ENCODE measurements at regions not wholly inside any gene's neighbourhood (a gene's known extent, or its start where the extent isn't known, plus 50 kb on each side); places are given as distances from the start of the nearest gene placed in this dataset.

- FAIRE-seq (no peak), DNase-seq (ENCODE audit: low spot score) (no peak)
Measured at GRCh38 chr13:47523771-47524170, 477.3 kb downstream of the SUCLA2 start.

DNA sequence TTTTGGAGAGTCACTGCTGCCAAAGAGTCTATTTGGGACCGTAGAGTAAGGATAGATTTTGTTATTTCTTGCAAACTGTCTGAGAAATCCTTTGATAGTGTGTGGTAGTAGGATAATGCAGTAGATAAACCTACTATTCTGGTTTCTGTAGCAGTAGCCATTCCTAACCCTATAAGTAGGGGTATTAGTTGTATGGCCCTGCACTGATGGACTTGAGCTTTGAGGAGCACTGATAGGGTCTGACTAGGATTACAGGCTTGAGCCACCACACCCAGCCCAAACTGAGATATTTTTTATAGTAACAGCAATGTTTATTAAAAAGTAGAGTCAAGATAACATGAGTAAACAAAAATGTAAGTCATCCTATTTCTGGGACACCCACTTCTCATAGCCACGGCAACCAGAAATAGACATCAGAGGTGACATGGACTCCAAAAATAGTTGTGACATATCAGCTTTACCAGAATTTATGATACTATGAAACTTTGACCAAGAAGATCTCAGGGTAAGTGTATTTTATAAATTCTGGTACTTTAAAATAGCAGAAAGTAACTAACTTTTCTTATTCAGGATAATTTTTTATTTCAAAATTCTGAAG, 479.1 kb downstream of the SUCLA2 start:
- FAIRE-seq (no peak), DNase-seq (ENCODE audit: low spot score) (no peak)

GRCh38 chr13:47519626-47520025, 481.4 kb downstream of the SUCLA2 start:
- DNase-seq (ENCODE audit: low spot score), result no peak
- FAIRE-seq, result no peak

DNA sequence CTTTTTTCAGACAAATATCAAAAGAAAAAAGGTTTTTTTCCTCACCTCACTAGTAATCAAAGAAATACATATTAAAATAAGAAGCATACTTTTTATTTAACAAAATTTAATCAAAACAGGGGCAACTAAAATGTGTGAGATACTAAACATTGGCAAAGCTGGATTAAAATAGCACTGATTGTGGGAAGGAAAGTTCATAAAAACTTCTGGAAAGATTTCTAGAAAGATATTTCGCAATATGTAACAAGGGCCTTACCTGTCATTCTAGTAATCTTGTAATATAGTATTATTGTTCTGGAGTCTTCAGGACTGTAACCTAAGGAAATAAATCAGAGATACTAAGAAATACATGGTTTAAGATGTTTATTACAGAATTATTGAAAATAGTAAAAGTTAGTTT, 482.5 kb downstream of the SUCLA2 start:
- FAIRE-seq (no peak), DNase-seq (ENCODE audit: low spot score) (no peak)

DNA sequence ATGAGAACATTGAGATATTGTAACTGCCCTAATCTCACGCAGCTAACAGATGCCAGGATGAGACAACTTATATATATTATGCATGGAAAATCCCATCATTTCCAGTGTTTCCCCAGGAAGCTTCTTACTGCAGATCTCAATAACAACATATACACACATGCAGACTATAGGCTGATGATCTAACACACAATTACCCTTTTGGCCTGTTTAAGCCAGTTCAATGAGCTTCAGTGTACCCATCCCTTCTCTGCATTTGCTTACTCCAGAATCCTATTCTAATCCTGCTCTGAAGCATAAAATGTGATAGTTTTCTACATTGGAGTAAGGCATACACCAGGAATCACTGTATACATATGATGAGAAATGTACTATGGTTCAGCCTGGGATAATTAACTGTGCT, 489.4 kb downstream of the SUCLA2 start:
- no peak for FAIRE-seq
- DNase-seq (ENCODE audit: low spot score), result no peak

GRCh38 chr13:47508527-47509228, 492.4 kb downstream of the SUCLA2 start:
- DNase-seq (ENCODE audit: low spot score) (no peak), FAIRE-seq (no peak)

DNA sequence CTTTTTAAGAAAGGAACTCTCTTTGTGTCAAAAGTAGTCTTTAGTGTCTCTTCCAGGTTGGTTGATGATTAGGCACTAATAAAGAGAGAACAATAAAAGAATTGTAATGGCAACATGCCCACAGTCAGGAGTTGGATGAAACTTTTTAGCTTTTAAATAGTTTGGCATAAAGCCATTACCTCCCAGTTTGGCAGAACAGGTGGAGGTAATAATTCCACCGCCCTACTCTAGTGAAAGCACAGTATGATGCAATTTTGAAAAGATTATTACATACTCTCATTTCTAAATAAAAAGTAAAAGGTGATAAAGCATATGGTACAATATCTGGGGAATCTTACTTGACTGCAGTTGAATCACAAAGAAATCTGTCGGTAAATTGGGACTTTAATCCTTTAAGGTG, 497.6 kb downstream of the SUCLA2 start:
- no peak for FAIRE-seq
- DNase-seq (ENCODE audit: low spot score), result no peak

DNA sequence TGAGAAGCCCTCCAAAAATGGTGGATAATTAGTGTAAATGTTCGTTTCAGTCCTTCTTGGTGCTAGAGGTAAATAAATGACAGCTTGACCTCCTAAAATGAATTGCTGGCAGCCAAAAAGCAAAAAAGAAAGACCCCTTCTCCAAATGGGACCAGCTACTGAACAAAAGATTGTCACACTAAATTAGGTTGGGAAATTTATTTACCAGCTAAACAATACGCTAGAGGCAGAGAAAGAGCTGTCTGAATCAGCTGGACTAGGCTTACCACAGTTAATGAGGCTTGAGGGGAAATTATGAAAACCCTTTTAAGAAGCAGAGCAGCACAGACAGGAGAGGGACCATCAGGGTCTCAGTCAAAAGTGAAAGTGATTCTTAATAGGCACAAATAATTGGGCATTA, 498.9 kb downstream of the SUCLA2 start:
- FAIRE-seq (no peak), DNase-seq (ENCODE audit: low spot score) (no peak)

GRCh38 chr13:47499358-47500150, 501.5 kb downstream of the SUCLA2 start:
- FAIRE-seq (no peak), DNase-seq (ENCODE audit: low spot score) (peak; percentile 20)

DNA sequence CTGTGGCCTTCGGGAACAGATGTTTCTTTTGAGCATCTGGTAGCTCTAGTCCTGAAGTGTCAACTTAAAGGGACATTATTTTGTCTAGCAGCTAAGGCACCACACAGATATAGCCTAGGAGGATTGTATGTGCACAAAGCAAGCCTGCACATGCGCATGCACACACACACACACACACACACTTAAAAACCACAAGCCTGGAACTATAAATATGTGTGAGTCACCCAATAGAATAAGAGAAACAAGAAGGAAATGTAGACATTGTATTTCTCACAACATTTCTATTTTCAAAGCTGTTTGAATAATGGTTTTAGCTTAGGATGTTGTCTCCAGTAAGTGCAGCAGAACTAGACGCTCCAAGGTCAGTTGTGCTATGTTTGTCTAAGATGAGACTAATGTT, 516.5 kb downstream of the SUCLA2 start:
- no peak for FAIRE-seq

GRCh38 chr13:47481536-47481935, 519.5 kb downstream of the SUCLA2 start:
- no peak for DNase-seq (ENCODE audit: low spot score)
- FAIRE-seq, result no peak

More for the DNA sequence above, 516.5 kb downstream of the SUCLA2 start:
- DNase-seq (ENCODE audit: low spot score), result no peak

- DNase-seq (ENCODE audit: low spot score) (no peak), FAIRE-seq (no peak)
Measured at GRCh38 chr13:47480951-47481350, 520.1 kb downstream of the SUCLA2 start.

- FAIRE-seq, result no peak
- peak; percentile 26 for DNase-seq (ENCODE audit: low spot score)
Measured at GRCh38 chr13:47480121-47480520, 521.0 kb downstream of the SUCLA2 start.

DNA sequence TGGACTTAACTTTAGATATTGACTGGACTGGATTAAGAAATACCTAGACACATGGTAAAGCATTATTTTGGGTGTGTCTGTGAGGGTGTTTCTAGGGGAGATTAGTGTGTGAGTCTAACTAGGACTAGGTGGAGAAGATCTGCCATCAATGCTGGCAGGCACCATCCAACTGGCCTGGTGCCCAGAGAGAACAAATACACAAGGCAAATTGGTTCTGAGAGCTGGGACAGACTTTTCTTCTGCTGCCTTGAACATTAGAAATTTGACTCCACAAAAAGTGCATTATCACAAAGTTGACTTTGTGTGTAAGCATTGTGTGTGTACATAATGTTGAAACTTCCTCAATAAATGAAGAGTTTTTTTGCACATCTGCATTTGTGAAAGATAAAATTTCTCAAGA, 522.1 kb downstream of the SUCLA2 start:
- no peak for FAIRE-seq
- no peak for DNase-seq (ENCODE audit: low spot score)

DNA sequence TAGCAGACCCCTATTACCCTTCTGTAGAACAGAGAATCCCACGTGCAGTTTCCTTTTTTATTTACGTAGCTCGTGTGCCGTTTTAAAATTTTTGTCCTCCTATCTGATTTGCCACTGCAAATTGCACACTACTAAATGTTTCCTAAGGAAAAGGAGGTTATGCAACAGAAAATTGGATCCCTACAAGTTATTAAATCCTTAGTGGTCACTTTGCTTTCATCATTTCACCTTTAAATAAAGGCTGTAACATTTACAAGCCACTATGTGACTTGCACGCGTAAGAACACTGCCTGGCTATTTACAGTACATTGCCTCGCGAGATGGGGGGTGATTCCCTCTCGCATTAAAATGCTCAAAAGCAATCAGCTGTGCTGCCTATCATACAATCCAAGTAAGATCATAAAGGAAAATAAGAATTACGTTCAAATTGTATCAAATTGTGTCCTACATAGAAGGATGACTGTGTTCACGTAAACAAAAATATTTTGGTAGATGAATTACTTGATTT, 525.6 kb downstream of the SUCLA2 start:
- no peak for DNase-seq (ENCODE audit: low spot score)
- no peak for FAIRE-seq

- FAIRE-seq, result no peak
- DNase-seq (ENCODE audit: low spot score), result no peak
Measured at GRCh38 chr13:47474839-47475238, 526.2 kb downstream of the SUCLA2 start.

GRCh38 chr13:47474326-47474725, 526.7 kb downstream of the SUCLA2 start:
- FAIRE-seq (no peak), DNase-seq (ENCODE audit: low spot score) (no peak)

- FAIRE-seq, result no peak
- DNase-seq (ENCODE audit: low spot score), result no peak
Measured at GRCh38 chr13:47472516-47472915, 528.6 kb downstream of the SUCLA2 start.

DNA sequence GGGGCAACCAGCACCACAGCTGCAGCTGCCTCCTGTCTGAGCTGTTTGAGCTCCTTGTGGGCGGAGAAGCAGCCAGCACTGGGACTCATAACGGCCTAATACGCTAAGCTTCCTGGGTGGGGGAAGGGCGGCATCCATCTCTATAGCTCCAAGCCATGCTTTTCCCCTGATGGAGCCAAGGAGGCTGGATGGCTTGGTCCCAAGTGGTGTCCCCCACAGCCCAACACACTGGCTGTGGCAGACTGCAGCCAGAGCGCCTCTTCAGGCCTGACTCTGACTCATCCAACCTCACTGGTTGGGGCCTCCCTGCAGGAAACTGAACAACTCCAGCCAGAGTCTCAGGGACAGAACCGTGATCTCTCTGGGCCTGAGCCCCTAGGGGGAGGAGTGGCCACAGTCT, 537.3 kb downstream of the SUCLA2 start:
- DNase-seq (ENCODE audit: low spot score) (no peak), FAIRE-seq (no peak)

DNA sequence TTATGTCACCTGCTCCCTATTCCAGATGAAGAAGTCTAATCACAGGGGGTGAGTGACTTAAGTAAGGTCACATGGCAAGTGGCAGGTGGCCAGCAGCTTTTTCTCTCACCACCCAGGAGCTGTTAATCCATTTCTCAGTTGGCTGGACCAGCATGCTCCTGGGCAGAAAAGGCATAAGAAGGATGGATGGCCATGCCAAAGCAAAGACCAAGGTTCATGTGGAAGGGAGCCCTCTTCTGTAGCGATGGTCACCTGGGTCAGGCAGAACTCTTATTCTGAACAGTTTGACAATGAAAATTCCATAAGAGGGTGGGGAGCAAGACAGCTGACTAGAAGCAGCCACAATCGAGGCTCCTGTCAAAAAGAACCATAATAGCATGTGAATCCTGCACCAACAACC, 538.1 kb downstream of the SUCLA2 start:
- no peak for FAIRE-seq

GRCh38 chr13:47461816-47462215, 539.3 kb downstream of the SUCLA2 start:
- DNase-seq (ENCODE audit: low spot score), result no peak
- no peak for FAIRE-seq

More for the DNA sequence above, 538.1 kb downstream of the SUCLA2 start:
- no peak for DNase-seq (ENCODE audit: low spot score)

DNA sequence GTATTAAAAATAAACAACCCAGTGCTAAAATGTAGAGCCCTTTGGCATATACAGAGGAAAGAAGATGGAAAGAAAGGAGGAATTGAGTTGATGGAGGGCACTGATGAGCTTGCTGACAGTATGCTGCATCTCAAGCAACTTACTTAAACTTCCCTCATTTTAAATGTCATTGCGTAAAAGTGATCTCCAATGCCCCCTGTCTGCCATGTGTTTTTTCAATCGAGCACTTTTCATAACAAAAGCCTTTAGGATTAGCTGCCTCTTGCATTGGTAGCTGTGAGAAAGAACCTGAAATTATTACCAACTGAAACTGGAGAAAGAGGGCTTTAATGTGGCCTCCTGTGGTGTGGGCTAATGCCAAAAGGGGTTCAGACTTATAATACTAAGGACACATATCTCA, 541.6 kb downstream of the SUCLA2 start:
- no peak for DNase-seq (ENCODE audit: low spot score)

More for the DNA sequence above, 541.6 kb downstream of the SUCLA2 start:
- FAIRE-seq, result no peak
